ENCODE measurements at regions not wholly inside any gene's neighbourhood (a gene's known extent, or its start where the extent isn't known, plus 50 kb on each side); places are given as distances from the start of the nearest gene placed in this dataset.
"Not testable (repeated sequence)": the region's sequence is repeated elsewhere in the genome, so short reads cannot be mapped to it uniquely, and the experiment has no call there.

- not testable (repeated sequence) for TF ChIP-seq CTCF (conservative IDR thresholded peaks at IDR 0.05); EZH2 (IDR thresholded peaks at IDR 0.05; ENCODE audit: low read depth)
Measured at GRCh38 chr22:16315565-16315964, 277.0 kb downstream of the CCT8L2 start.
